ENCODE measurements at regions not wholly inside any gene's neighbourhood (a gene's known extent, or its start where the extent isn't known, plus 50 kb on each side); places are given as distances from the start of the nearest gene placed in this dataset.
"Not testable (repeated sequence)": the region's sequence is repeated elsewhere in the genome, so short reads cannot be mapped to it uniquely, and the experiment has no call there.

DNA sequence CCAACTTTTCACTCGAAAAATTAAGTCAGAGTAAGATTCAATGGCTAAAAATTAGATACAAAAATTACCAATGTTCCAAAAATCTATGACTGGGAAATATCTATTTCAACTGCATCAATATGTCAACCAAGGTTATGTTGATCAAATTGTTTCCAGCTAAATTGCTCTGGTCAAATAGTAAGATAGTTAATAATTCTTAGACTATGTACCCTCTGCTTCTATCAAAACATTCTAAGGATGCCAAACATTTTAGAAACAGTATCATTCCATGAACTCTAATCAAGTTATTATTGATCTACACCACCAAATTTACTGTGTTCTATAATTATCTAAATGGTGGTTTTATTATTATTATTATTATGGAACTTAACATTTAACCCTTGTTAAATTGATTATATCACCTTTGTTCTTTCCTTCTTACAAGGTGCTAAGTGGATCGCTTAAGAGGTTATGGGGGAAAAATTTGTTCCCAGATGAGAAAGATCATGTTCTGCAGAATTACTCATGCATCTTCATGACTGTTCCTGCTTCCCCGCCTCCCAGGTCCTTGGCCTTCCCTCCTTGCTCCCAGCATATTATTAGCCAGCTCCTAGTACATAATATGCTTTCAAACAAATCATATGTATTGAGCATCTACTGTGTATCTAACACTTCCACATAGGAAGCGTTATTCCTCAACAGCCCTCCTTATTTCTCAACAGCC lies 240.5 kb upstream of the KRR1 start:
- Histone ChIP-seq H3K79me2 (ENCODE audit: low read depth) (no peaks in the 10 kb centered on the region), H3K36me3 (no peaks in the 10 kb centered on the region), H4K20me1 (ENCODE audit: low read depth) (no peaks in the 10 kb centered on the region), H3K27ac (no peak overlapping the region), H3K9me3 (ENCODE audit: low read depth) (no peaks in the 10 kb centered on the region), H2AFZ (replicated peaks) (no peak overlapping the region), H3K4me1 (no peaks in the 10 kb centered on the region), H3K4me3 (no peak overlapping the region), H3K27me3 (no peaks in the 10 kb centered on the region), H3K9ac (no peak overlapping the region), H3K4me2 (no peak overlapping the region), H3F3A (ENCODE audit: low read depth) (no peaks in the 10 kb centered on the region)
- DNase-seq (ENCODE audit: low spot score): no peak
- peaks cover 2% of the 10 kb centered on the region for H3K27me3 Mint-ChIP-seq (ENCODE audit: insufficient read depth, low read depth)
- no peak for TF ChIP-seq EZH2 (IDR thresholded peaks at IDR 0.05)
- TF ChIP-seq EZH2phosphoT487 (IDR thresholded peaks at IDR 0.05): no peak
- TF ChIP-seq, protein P1, sequence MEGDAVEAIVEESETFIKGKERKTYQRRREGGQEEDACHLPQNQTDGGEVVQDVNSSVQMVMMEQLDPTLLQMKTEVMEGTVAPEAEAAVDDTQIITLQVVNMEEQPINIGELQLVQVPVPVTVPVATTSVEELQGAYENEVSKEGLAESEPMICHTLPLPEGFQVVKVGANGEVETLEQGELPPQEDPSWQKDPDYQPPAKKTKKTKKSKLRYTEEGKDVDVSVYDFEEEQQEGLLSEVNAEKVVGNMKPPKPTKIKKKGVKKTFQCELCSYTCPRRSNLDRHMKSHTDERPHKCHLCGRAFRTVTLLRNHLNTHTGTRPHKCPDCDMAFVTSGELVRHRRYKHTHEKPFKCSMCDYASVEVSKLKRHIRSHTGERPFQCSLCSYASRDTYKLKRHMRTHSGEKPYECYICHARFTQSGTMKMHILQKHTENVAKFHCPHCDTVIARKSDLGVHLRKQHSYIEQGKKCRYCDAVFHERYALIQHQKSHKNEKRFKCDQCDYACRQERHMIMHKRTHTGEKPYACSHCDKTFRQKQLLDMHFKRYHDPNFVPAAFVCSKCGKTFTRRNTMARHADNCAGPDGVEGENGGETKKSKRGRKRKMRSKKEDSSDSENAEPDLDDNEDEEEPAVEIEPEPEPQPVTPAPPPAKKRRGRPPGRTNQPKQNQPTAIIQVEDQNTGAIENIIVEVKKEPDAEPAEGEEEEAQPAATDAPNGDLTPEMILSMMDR (IDR thresholded peaks at IDR 0.05): no peak
- peaks cover 4% of the 10 kb centered on the region for H3K9me3 Mint-ChIP-seq
- no peak overlapping the region for H3K4me3 Mint-ChIP-seq
- no peaks in the 10 kb centered on the region for H3K4me1 Mint-ChIP-seq
- no peaks in the 10 kb centered on the region for H3K36me3 Mint-ChIP-seq
- H3K27ac Mint-ChIP-seq: no peak overlapping the region

DNA sequence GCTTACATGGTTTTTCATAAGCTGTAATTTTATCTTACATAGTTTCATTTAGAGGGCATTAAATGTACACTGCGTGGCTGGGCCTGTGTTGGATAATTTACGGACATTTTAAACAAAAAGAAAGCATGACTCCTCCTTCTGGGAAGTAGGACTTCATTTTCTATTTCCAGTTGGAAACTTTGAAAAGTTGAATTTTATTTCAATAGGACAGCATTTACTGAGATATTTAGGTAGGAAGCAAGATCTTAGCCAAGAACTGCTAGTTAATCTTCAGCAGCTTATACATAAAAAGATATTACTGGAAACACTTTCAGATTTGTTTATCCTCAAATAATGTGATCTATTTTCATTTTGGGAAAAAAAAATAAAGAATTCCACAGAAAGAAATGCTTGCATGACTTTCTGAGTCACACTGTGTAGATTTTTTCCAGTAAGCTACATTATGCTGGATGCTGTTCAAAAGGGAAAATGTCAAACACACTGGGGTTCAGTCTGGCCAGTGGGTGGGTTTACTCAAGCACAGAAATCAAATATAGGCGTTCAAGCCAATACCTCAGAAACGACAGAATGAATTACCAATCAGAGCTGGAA lies 239.4 kb upstream of the KRR1 start:
- no peaks in the 10 kb centered on the region for H4K20me1 ChIP-seq (ENCODE audit: low read depth)
- H3K27ac ChIP-seq: no peak overlapping the region
- H3K4me2 ChIP-seq: no peak overlapping the region
- H3K79me2 ChIP-seq (ENCODE audit: low read depth): no peaks in the 10 kb centered on the region
- H3F3A ChIP-seq (ENCODE audit: low read depth): no peaks in the 10 kb centered on the region
- no peak for DNase-seq (ENCODE audit: low spot score)
- no peak overlapping the region for H2AFZ ChIP-seq (replicated peaks)
- H3K9me3 Mint-ChIP-seq: peaks cover 4% of the 10 kb centered on the region
- no peaks in the 10 kb centered on the region for H3K27me3 ChIP-seq
- no peaks in the 10 kb centered on the region for H3K4me1 Mint-ChIP-seq
- TF ChIP-seq EZH2 (IDR thresholded peaks at IDR 0.05) (no peak), EZH2phosphoT487 (IDR thresholded peaks at IDR 0.05) (no peak)
- TF ChIP-seq, protein P1 (IDR thresholded peaks at IDR 0.05): no peak
- H3K9me3 ChIP-seq (ENCODE audit: low read depth): no peaks in the 10 kb centered on the region
- no peaks in the 10 kb centered on the region for H3K4me1 ChIP-seq
- no peak overlapping the region for H3K4me3 Mint-ChIP-seq
- no peaks in the 10 kb centered on the region for H3K36me3 ChIP-seq
- H3K27ac Mint-ChIP-seq: no peak overlapping the region
- H3K9ac ChIP-seq: no peak overlapping the region
- H3K27me3 Mint-ChIP-seq (ENCODE audit: insufficient read depth, low read depth): peaks cover 2% of the 10 kb centered on the region
- no peaks in the 10 kb centered on the region for H3K36me3 Mint-ChIP-seq
- no peak overlapping the region for H3K4me3 ChIP-seq

DNA sequence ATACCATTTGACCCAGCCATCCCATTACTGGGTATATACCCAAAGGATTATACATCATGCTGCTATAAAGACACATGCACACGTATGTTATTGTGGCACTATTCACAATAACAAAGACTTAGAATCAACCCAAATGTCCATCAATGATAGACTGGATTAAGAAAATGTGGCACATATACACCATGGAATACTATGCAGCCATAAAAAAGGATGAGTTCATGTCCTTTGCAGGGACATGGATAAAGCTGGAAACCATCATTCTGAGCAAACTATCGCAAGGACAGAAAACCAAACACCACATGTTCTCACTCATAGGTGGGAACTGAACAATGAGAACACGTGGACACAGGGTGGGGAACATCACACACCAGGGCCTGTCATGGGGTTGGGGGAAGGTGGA lies 237.6 kb upstream of the KRR1 start:
- H3K4me1 ChIP-seq; H3K4me3 Mint-ChIP-seq; H3K27me3 ChIP-seq; H3K9me3 Mint-ChIP-seq; DNase-seq (ENCODE audit: low spot score); H2AFZ ChIP-seq (replicated peaks); H3K4me3 ChIP-seq; H3K27ac Mint-ChIP-seq; H3K4me2 ChIP-seq; H3K9ac ChIP-seq; H3K79me2 ChIP-seq (ENCODE audit: low read depth); H3F3A ChIP-seq (ENCODE audit: low read depth); H4K20me1 ChIP-seq (ENCODE audit: low read depth); H3K27ac ChIP-seq; H3K36me3 Mint-ChIP-seq; H3K36me3 ChIP-seq; H3K27me3 Mint-ChIP-seq (ENCODE audit: insufficient read depth, low read depth); H3K9me3 ChIP-seq (ENCODE audit: low read depth); H3K4me1 Mint-ChIP-seq: not testable (repeated sequence)

DNA sequence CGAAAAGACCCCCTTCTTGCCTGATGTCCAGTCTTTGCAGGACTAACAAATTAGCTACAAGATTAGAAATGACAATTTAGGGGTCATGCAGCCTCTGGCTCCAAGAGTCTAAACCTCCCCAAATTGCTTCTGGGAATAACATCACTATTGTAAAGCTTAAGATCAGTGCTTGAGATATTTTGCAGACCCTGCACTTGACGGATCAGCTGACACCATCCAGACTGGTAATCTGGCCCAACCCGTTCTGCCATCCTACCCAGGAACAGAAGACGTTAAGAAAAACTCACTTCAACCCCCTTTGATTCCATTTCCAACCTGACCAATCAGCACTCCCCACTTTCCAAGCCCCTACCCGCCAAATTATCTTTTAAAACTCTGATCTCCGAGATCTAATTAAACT lies 236.7 kb upstream of the KRR1 start:
- H3K4me2 ChIP-seq: no peak overlapping the region
- Mint-ChIP-seq H3K36me3 (no peaks in the 10 kb centered on the region), H3K27ac (no peak overlapping the region)

More for the DNA sequence above, 236.7 kb upstream of the KRR1 start:
- Histone ChIP-seq H3K4me3 (no peak overlapping the region), H3F3A (ENCODE audit: low read depth) (no peaks in the 10 kb centered on the region), H4K20me1 (ENCODE audit: low read depth) (no peaks in the 10 kb centered on the region), H3K9ac (no peak overlapping the region), H3K36me3 (no peaks in the 10 kb centered on the region), H3K4me1 (no peaks in the 10 kb centered on the region), H3K9me3 (ENCODE audit: low read depth) (no peaks in the 10 kb centered on the region), H3K79me2 (ENCODE audit: low read depth) (no peaks in the 10 kb centered on the region), H3K27ac (no peak overlapping the region), H2AFZ (replicated peaks) (no peak overlapping the region), H3K27me3 (no peaks in the 10 kb centered on the region)
- Mint-ChIP-seq H3K4me3 (no peak overlapping the region), H3K27me3 (ENCODE audit: insufficient read depth, low read depth) (peaks cover 2% of the 10 kb centered on the region), H3K9me3 (peaks cover 4% of the 10 kb centered on the region), H3K4me1 (no peaks in the 10 kb centered on the region)
- DNase-seq (ENCODE audit: low spot score): no peak
- TF ChIP-seq, protein P1 (IDR thresholded peaks at IDR 0.05): no peak
- TF ChIP-seq EZH2 (IDR thresholded peaks at IDR 0.05) (no peak), EZH2phosphoT487 (IDR thresholded peaks at IDR 0.05) (no peak)
